ENCODE measurements at regions not wholly inside any gene's neighbourhood (a gene's known extent, or its start where the extent isn't known, plus 50 kb on each side); places are given as distances from the start of the nearest gene placed in this dataset.

DNA sequence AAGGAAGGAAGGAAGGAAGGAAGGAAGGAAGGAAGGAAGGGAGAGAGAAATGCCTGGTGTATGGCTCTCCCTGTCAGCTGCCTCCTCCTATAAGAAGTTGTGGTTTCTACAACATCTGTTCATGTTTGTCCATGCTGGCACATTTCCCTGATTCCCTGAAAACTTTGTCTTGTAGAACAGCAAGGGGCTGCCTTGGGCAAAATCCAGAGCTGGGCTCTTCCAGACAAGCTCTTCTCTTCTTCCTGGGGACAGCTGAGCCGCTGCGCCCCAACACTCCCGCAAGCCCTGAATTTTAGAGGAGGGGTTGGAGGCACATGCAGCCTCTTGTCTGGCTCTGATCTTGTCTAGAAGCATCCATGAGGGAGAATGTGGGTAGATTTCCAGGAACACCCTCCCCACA is 282.0 kb upstream of the ADARB2 start:
- TF ChIP-seq, protein P1, sequence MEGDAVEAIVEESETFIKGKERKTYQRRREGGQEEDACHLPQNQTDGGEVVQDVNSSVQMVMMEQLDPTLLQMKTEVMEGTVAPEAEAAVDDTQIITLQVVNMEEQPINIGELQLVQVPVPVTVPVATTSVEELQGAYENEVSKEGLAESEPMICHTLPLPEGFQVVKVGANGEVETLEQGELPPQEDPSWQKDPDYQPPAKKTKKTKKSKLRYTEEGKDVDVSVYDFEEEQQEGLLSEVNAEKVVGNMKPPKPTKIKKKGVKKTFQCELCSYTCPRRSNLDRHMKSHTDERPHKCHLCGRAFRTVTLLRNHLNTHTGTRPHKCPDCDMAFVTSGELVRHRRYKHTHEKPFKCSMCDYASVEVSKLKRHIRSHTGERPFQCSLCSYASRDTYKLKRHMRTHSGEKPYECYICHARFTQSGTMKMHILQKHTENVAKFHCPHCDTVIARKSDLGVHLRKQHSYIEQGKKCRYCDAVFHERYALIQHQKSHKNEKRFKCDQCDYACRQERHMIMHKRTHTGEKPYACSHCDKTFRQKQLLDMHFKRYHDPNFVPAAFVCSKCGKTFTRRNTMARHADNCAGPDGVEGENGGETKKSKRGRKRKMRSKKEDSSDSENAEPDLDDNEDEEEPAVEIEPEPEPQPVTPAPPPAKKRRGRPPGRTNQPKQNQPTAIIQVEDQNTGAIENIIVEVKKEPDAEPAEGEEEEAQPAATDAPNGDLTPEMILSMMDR (IDR thresholded peaks at IDR 0.05; ENCODE audit: insufficient read depth, low read length, poor library complexity, severe bottlenecking) = no peak
- TF ChIP-seq EZH2phosphoT487 (conservative IDR thresholded peaks at IDR 0.05; ENCODE audit: low read length) = no peak

Measured in SU-DHL-6 (cell line).